Kidney epithelial cell (primary cell): ENCODE measurements at regions not wholly inside any gene's neighbourhood (a gene's known extent, or its start where the extent isn't known, plus 50 kb on each side); places are given as distances from the start of the nearest gene placed in this dataset.

Experiments
- DNase-seq: peaks from one replicate; pipeline ENCODE4 v3.0.0-alpha.2; 2010; ENCODE audit warnings: low read depth
- H3K27me3 ChIP-seq: 2 replicates; pipeline ENCODE4 v1.6.0; 2011; ENCODE audit warnings: low read length; ENCODE audit not compliant: control insufficient read depth, insufficient read depth
- H3K36me3 ChIP-seq: 2 replicates; pipeline ENCODE4 v1.5.1; 2011; ENCODE audit warnings: low read length; ENCODE audit not compliant: control insufficient read depth, insufficient read depth
- H3K4me3 ChIP-seq: 2 replicates; pipeline ENCODE4 v1.5.1; 2011; ENCODE audit warnings: low read depth, mild to moderate bottlenecking, control low read depth, low read length
- CTCF ChIP-seq: IDR thresholded peaks from 2 replicates; pipeline ENCODE4 v1.5.1; 2011; ENCODE audit warnings: mild to moderate bottlenecking, moderate library complexity, low read length, control low read depth, inconsistent platforms; ENCODE audit not compliant: insufficient read depth, poor library complexity, severe bottlenecking

- H3K36me3 ChIP-seq: no peaks in the 10 kb centered on the region
- no peak for DNase-seq
- no peak overlapping the region for H3K4me3 ChIP-seq
- TF ChIP-seq CTCF: no peak
- no peaks in the 10 kb centered on the region for H3K27me3 ChIP-seq
Measured at GRCh38 chr16:76796416-76796815, 394.6 kb upstream of the MON1B start.

DNA sequence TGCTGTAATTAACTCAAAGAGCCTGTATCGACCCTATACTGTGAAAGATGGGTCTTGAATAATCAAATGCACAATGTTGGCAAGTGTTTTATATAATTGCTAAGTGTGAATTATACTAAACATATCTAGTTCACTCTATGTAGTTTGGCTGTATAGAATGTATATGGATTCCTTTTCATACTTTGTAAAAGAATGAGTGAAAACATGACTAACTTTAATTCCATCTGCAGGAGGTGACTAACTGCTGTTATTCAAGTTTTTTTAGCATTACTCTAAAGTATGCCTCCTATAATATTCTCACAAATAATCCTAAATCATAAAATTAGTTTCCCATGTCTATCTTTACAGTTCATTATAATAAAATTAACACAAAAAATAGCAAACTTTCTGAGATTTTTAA lies 394.0 kb upstream of the MON1B start:
- H3K4me3 ChIP-seq: no peak overlapping the region
- no peak for DNase-seq
- TF ChIP-seq CTCF: no peak
- H3K27me3 ChIP-seq: no peaks in the 10 kb centered on the region
- no peaks in the 10 kb centered on the region for H3K36me3 ChIP-seq

- no peak for TF ChIP-seq CTCF
- Histone ChIP-seq H3K4me3 (no peak overlapping the region), H3K36me3 (no peaks in the 10 kb centered on the region), H3K27me3 (no peaks in the 10 kb centered on the region)
- no peak for DNase-seq
Measured at GRCh38 chr16:76797457-76797856, 393.5 kb upstream of the MON1B start.

- no peak for DNase-seq
- Histone ChIP-seq H3K36me3 (no peaks in the 10 kb centered on the region), H3K4me3 (no peak overlapping the region), H3K27me3 (no peaks in the 10 kb centered on the region)
- TF ChIP-seq CTCF: no peak
Measured at GRCh38 chr16:76800196-76800595, 390.8 kb upstream of the MON1B start.

DNA sequence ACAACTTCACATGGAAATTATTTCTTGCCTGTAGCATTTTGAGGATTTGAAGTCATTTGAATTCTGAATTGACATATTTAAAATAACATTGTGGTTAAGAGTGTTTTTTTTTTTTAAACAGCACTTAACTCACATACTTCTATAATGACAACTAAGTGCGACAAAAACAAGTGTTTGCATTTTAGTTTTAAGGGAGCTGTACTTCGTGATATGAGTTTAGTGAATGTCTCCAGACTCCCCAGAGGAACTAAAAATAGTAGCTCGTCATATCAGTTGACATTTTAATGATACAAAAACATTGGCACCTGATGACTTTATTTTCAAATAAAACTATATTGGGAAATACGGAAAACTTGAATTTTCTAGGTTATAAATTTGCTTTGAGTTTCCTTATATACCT lies 389.6 kb upstream of the MON1B start:
- H3K4me3 ChIP-seq: no peak overlapping the region
- TF ChIP-seq CTCF: no peak
- no peak for DNase-seq
- no peaks in the 10 kb centered on the region for H3K27me3 ChIP-seq
- H3K36me3 ChIP-seq: no peaks in the 10 kb centered on the region

DNA sequence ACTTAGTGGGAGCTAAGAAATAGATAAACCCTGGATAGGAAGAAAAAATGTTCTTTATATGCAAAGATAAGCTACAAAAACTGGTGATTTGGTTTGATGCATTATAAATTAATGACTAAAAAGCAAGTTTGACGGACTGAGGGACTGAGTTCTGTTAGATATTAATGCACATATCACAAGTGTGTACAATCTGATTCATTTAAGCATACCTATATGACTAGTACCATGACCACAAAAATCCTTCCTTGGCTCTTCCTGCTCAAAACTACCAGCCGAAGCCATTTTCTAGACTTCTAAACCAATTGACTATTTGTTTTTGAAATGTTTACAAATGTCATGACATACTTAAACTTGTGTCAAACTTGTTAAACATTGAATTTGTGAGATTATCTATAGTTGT lies 374.5 kb upstream of the MON1B start:
- H3K4me3 ChIP-seq: no peak overlapping the region
- no peaks in the 10 kb centered on the region for H3K36me3 ChIP-seq
- no peaks in the 10 kb centered on the region for H3K27me3 ChIP-seq
- no peak for DNase-seq
- no peak for TF ChIP-seq CTCF
